ENCODE measurements at regions not wholly inside any gene's neighbourhood (a gene's known extent, or its start where the extent isn't known, plus 50 kb on each side); places are given as distances from the start of the nearest gene placed in this dataset.

DNA sequence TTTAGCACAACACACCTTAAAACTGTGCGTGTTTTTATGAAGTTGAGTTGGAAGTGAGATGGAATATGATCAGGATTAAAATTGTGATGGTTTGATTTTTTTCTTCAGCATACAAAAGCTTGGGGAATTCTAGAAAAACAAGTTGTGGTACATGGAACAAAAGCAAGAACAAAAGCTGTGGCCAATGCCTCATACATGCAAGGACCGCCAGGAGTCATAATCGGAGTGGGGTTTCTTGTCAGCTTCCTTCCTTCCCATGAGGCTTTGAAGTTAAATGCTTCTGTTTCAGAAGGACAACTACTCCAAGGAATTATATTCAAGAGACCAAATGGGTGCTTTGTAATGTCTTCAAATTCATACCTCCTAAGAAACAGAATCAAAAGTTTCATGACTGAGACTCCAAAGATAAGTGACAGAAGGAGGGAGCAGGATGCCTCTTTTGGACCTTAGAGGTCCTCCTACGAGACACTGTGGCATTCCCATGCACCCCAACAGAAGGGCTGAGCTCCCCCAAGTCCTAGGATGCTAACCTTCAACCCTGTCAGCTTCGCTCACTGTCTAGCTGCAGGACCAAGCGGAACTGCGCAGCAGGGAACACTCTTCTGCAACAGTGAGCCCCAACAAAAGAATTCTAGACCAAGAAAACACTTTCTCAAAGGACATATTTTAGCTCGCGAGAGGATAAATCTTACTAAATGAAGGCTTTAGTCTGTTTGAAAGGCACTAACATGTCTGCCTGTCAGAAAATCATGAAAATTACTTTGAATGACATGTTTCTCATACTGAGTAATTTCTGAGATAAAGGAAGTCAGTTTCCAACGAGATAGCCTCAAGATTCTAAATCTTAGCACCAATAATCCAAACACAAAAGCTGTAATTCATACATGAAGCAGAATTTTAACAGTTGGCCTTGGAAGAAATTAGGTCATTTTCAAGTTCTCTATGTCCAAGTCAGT, 108.5 kb upstream of the NHSL1 start:
- no peak for DNase-seq (ENCODE audit: low spot score)

DNA sequence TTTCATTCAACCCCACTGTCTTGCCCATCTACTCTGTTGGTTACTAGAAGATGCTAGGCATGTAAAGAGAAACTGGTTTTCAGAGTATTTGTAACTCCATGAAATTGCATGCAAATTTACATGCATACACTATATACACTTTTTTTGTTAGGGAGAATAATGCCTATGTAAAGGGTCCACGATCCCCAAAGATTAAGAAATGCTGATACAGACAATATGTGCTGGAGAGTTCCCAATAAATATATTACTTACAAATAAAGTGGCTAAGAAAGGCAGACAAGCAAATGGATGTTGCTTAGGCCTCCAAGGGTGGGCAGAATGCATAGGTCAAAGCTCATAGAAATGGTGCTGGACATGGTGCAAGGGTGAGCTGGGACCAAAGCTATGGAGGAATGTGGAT, 109.6 kb upstream of the NHSL1 start:
- DNase-seq (ENCODE audit: low spot score) = no peak

DNA sequence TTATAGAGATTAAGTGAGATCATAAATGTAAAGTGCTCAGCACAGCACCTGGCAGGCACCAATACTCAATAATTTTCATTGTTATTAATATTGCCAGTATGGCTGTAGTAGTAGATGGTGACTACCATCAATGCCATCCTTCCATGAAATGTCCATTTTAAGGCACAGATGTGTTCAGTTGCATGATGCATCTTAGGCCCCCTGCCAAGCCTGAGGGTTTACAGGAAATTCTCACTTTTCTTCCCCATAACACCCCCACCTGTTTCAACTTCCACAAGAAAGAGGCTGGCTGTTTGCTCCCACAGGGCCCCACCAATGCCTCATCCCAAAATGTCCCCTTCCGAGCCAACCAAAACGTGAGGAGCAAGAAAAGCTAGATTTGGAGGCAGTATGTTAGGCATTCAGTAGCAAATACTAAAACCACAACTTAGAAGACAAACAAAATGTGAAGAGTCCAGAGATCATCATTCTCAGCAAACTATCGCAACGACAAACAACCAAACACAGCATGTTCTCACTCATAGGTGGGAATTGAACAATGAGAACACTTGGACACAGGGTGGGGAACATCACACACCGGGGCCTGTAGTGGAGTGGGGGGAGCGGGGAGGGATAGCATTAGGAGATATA, 110.6 kb upstream of the NHSL1 start:
- no peak for DNase-seq (ENCODE audit: low spot score)

DNA sequence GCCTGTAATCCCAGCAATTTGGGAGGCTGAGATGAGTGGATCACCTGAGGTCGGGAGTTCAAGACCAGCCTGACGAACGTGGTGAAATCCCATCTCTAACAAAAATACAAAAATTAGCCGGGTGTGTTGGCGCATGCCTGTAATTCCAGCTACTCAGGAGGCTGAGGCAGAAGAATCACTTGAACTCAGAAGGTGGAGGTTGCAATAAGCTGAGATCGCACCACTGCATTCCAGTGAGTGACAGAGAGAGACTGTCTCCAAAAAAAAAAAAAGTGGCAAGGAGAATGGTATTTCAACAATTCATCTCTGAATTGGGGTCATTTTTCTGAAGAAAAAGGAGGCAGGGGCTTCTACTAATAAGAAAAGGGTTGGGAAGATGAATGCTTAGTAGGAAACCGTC, 111.5 kb upstream of the NHSL1 start:
- no peak for DNase-seq (ENCODE audit: low spot score)

DNA sequence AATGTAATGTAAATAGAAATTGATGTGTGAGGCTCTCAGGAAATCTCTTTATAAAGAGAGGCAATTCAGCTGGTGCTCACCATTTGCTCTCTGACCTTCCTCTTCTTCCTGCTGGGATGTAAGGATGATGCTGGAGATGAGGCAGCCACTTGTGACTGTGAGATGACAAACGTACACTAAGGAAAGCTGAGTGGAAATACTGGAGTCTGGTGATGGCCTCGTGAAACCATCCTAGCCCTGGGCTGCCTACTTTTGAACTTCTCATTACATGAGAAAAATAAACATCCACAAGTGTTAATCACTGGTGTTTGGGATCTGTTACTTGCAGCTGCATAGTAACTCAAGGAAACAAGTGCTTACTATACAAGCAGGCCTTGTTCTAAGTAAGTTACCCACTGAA, 114.9 kb upstream of the NHSL1 start:
- no peak for DNase-seq (ENCODE audit: low spot score)

DNA sequence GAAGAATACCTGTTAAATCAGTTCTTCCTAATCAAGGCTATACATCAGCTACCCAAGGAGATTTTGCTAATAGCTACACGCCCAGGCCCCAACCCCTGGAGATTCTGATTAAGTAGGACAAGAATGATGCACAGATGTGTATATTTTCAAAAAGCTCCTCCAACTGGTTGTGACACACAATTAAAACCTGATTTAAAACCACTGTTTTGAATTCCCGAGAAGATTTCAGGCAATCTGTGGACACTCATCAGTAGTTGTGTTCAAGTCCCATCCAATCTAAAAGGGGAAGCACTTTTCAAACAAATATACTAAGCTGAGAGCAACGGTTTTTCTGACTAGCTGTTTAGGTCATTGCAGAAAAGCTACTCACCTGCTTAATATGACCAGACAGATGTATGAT, 118.9 kb upstream of the NHSL1 start:
- DNase-seq (ENCODE audit: low spot score) = no peak

DNA sequence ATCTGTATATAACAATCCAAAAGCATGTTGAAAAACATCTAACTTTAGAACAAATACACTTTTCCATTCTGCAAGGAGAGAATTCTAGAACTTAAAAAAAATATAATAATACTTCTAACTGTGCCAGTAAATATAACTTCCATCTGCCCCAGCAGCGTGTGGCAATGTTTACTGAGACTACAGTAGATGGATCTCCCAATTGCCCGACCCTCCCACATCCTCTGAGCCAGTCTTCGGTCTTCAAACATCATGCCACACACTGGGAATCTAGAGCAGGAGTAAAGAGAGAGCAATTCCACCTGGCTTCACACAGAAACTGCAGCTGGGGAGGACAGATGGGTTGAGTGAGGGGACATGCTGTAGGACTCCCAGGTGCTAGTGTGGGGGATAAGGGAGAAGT, 121.3 kb upstream of the NHSL1 start:
- DNase-seq (ENCODE audit: low spot score) = no peak

DNA sequence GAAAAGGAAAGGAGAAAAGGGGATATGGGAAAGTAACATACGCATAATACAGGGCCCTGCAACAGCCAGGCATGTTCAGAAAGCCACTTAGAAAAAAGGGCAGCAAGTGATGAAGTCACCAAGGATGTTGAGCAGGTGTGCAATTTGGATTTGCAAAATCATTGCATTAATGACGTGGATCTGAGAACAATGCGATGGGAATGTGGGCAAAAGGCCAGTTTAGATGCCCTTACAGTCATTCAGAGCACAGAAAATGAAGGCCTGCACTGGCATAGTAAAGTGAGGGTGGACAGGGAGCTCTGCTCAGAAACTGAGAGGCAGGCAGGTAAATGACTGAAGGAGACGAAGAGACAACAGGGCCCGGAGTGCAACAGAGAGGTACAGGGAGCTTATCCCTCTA, 123.7 kb upstream of the NHSL1 start:
- DNase-seq (ENCODE audit: low spot score) = peak; percentile 14

DNA sequence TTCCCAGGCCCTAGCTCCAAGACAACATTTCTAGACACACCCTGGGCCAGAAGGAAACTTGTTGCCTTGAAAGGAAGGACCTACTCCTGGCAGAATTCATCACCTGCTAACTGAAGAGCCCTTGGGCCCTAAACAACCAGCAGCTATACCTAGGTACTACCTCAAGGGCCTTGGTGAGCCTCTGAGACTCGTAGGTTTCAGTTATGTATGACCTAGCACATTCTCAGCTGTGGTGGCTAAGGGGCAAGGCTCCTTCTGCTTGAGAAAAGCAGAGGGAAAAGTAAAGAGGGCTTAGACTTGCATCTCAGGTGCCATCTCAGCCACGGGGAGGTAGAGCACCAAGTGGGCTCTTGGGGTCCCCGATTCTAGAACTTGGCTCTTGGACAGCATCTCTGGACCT, 132.3 kb upstream of the NHSL1 start:
- DNase-seq (ENCODE audit: low spot score) = no peak

DNA sequence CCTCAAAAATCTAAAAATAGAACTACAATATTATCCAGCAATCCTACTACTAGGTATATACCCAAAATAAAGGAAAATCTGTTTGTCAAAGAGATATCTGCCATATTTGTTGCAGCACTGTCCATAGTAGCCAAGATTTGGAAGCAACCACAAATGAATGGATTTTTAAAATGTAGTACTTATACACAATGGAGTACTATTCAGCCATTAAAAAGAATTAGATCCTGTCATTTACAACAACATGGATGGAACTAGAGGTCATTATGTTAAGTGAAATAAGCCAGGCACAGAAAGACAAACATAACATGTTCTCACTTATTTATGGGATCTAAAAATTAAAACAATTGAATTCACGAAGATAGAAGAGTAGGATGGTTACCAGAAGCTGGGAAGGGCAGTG, 135.7 kb upstream of the CCDC28A start:
- DNase-seq (ENCODE audit: low spot score) = no peak

DNA sequence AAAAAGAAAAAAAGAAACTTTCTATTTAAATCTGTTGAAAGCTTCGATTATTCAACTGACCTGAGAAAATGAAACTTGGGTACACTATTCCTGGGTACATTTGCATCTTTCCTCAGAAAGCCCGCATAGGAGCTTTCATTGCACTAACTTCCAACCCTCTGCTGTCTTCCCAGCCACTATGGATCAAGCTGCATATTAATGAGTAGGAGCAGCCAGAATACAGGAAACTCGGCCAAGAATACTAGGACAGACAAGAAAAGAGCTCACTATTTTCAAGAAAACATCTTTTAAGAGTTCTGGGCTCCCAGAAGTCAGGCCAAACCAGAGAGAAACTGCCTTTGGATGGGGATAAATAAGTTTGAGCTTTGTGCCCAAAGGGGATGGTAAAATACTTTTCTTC, 135.0 kb upstream of the CCDC28A start:
- DNase-seq (ENCODE audit: low spot score) = no peak

DNA sequence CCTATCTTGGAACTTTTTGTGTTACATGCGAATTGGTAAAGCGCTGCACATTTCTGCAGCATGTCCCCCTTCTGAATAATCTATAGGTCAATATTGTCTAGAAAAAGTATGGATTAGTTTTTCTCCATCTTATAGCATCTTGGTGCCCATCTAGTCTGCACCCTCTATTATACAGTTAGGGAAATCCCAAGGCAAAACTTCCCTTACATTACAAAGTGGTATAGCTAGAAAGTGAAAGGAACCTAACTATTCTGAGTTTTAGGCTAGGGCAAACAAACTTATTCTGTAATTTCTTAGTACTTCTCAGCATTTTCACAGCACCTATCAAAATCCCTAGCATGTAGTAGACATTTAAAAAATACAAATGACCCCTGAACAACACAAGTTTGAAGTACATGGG, 133.5 kb upstream of the CCDC28A start:
- no peak for DNase-seq (ENCODE audit: low spot score)

DNA sequence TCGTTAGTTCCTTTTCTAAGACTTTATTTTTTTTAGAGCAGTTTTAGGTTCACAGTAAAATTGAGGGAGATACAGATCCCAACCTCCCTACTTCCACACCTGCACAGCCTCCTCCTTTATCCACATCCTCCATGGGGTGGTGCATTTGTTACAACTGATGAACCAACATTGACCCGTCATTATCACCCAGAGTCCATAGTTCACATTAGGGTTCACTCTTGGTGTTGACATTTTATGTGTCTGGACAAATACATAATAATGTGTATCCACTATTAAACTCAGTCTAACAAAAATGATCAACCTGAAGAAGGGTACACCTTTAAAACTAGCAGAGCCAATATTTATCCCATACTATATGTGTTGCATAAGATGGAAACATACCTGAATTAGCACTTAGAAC, 130.4 kb upstream of the CCDC28A start:
- DNase-seq (ENCODE audit: low spot score) = no peak

DNA sequence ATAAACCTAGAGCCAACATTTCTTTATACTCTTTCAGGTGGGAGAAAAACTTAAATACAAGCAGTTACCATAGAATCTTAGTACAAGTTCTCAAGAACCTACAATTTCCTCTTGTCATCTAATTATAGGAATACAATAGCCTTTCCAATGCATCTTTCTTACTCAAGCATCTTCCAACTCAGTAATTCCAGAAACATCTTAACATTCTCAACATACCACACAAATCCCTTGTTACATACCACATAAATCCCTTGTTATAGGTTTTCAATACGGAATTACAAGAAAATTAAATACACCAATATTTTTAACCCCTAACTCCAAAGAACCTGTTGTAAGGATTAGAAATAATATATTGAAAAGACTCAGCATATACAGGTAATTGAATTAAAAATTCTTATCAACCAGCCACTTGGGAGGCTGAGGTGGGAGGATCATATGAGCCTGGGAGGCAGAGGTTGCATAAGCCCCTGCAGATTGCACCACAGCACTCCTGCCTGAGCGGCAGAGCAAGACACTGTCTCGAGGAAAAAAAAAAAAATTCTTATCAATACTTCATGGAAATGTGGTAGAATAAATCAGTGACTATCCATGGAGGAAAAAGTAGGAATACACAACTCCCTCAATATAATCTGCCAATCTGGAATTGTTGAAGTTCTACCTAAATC, 127.5 kb upstream of the CCDC28A start:
- DNase-seq (ENCODE audit: low spot score) = no peak

DNA sequence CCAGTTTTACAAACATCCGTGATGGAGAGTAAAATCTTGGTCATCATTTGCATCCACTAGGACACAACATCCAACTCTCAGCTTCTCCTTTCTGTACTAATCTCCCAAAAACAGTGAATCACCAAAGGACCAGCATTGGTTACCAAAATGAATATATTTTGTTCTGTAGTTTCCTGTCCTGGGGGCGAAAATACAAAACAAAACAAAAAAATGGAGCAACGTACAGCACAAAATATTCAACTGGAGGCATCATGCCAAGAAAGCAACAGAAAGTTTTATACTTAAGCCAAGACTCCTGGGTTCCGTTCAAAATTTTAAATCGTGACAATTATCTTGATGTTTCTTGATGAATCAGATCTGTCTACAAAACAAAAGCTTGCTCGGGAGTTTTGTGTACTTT, 126.6 kb upstream of the CCDC28A start:
- DNase-seq (ENCODE audit: low spot score) = no peak

DNA sequence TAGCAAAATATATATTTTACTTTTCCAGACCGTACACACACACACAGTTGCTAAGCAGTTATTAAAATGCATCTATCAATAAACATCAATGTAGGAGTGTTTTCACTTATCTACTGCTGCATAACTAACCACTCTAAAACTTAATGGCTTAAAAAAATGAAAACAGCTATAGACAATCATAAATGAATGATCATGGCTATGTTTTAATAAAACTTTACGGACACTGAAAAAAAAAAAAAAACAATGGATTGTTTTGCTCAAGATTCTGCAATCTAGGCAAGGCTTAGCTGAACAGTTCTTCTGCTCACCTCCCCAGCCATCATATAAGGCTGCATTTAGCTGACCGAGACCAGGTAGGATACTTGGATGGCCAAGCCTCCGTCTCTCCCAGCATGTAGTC, 125.4 kb upstream of the CCDC28A start:
- no peak for DNase-seq (ENCODE audit: low spot score)

DNA sequence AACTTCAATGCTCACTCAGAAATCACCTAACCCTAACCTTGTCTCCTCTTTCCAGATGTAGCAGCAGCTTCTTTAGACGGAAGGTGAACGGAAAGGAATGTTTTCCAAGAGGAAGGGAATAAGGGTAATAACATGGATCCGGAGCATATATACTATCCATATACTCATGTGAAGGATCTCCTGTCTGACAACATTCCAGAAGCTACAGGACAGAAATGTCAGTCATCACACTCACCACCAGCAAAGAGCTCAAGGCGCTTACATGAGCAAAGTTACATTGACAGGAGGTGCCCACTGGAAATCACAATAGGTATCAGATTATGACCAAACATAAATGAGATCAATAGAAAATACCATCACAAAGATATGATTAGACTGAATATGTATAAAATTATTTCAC, 122.1 kb upstream of the CCDC28A start:
- no peak for DNase-seq (ENCODE audit: low spot score)

DNA sequence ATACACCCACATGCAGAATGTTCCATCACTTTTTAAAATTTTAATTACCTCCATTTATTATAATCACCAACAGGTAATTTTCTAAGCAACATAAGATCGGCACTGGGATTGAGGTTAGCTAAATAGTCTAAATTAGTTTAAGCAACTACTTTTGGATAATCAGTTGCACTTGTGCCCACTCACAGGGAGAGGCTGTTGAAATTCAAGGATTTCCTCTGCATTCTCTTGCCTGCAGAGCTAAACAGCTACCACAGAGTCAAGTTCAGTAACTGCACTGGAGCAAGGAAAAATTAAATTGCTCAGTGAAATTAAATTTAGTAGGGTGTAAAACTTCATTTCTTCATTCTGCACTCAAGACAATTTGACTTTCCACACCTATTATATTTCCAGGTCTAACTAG, 120.7 kb upstream of the CCDC28A start:
- no peak for DNase-seq (ENCODE audit: low spot score)

DNA sequence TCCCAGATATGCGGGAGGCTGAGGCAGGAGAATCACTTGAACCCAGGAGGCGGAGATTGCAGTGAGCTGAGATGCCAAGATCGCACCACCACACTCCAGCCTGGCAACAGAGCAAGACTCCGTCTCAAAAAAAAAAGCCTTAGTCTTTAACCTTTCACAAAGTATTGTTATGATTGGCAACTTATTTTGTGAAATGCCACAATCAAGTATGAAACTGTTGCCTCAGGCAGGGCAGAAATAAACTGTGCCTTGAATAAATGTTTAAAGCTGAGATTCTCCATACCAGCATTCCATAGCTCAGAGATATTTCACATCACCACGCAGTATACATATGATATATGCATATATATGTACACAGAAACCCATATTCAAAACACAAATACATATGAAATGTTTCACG, 120.1 kb upstream of the CCDC28A start:
- DNase-seq (ENCODE audit: low spot score) = no peak

DNA sequence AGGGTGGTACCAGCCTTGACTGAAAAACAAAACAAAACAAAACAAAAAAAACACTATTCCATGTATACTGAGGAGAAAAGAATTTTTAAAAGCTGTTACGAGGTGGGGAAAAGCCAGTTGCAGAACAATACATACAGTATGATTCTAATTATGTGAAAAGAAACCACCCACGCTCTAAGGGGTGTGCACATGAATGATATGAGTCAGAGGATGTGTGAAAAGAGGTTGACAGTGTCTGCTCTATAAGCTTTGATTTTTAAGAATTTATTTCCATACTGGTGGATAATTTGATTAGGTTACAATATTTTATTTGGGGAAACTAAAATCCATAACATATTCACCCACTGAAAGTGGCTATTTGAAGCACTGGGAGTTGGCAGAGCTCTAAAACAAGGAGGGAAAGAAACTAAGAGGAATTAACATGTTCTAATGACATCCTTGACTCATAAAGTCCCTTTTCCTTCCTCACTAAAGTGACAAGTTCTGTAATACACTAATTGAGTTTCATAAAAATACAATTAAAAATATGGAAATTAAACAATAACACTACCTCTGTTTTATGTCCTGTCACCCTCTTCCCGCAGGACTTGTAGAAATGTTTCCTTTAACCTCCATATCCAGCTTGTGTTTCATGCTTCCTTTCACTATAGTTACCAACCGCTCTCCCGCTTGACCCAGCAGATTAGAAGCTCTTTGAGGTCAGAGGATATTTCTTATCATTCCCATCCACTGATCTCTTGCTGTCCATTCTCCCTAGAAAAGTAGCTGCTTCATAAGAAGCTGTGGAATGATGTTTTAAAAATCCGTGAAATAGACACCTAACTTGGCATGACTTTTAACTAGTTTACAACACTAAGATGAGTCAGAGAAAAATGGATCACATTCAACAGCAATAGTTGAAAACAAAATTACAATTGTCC, 118.6 kb upstream of the CCDC28A start:
- peak; percentile 29 for DNase-seq (ENCODE audit: low spot score)

DNA sequence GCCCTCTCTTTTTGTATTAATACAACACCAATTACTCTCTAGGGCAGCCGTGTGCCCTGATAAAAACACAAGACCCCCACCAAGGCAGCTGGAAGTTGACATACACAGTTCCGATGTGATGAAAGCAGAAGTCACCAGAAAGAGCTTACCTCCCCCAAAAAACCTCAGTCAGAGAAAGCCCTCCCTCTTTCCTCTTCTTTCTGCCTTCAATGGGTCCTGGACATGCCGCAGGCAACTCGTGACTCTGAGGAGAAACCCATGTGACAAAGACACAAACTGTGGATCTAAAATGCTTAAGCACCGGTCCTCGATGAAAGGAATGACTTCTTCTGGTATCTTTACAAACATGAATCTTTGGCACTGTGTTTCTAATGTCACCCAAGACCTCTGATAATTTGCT, 117.7 kb upstream of the CCDC28A start:
- DNase-seq (ENCODE audit: low spot score) = no peak

All from A172 (cell line).